ENCODE measurements at regions not wholly inside any gene's neighbourhood (a gene's known extent, or its start where the extent isn't known, plus 50 kb on each side); places are given as distances from the start of the nearest gene placed in this dataset.
"Not testable (repeated sequence)": the region's sequence is repeated elsewhere in the genome, so short reads cannot be mapped to it uniquely, and the experiment has no call there.

GRCh38 chr6:170098428-170099170 is 192.3 kb downstream of the DLL1 start:
- no peak for DNase-seq (ENCODE audit: low read depth, low spot score)

GRCh38 chr6:170097505-170098427 is 193.1 kb downstream of the DLL1 start:
- DNase-seq (ENCODE audit: low read depth, low spot score) = no peak

GRCh38 chr6:170096803-170097504 is 193.9 kb downstream of the DLL1 start:
- DNase-seq (ENCODE audit: low read depth, low spot score) = no peak

GRCh38 chr6:170096191-170096802 is 194.6 kb downstream of the DLL1 start:
- DNase-seq (ENCODE audit: low read depth, low spot score) = no peak

GRCh38 chr6:170095273-170095981 is 195.5 kb downstream of the DLL1 start:
- DNase-seq (ENCODE audit: low read depth, low spot score) = no peak

GRCh38 chr6:170094686-170095272 is 196.1 kb downstream of the DLL1 start:
- no peak for DNase-seq (ENCODE audit: low read depth, low spot score)

- no peak for DNase-seq (ENCODE audit: low read depth, low spot score)
Observed at GRCh38 chr6:170093658-170094596, 197.0 kb downstream of the DLL1 start.

GRCh38 chr6:170093276-170093657 is 197.6 kb downstream of the DLL1 start:
- no peak for DNase-seq (ENCODE audit: low read depth, low spot score)

- DNase-seq (ENCODE audit: low read depth, low spot score) = no peak
Observed at GRCh38 chr6:170092826-170093225, 198.1 kb downstream of the DLL1 start.

GRCh38 chr6:170091639-170092579 is 199.0 kb downstream of the DLL1 start:
- no peak for DNase-seq (ENCODE audit: low read depth, low spot score)

- no peak for DNase-seq (ENCODE audit: low read depth, low spot score)
Observed at GRCh38 chr6:170091000-170091638, 199.8 kb downstream of the DLL1 start.

GRCh38 chr6:170090561-170090960 is 200.3 kb downstream of the DLL1 start:
- DNase-seq (ENCODE audit: low read depth, low spot score) = no peak

- no peak for DNase-seq (ENCODE audit: low read depth, low spot score)
Observed at GRCh38 chr6:170089963-170090362, 200.9 kb downstream of the DLL1 start.

- no peak for DNase-seq (ENCODE audit: low read depth, low spot score)
Observed at GRCh38 chr6:170088582-170088955, 202.3 kb downstream of the DLL1 start.

GRCh38 chr6:170087941-170088581 is 202.8 kb downstream of the DLL1 start:
- no peak for DNase-seq (ENCODE audit: low read depth, low spot score)

- not testable (repeated sequence) for DNase-seq (ENCODE audit: low read depth, low spot score)
Observed at GRCh38 chr6:170087421-170087780, 203.5 kb downstream of the DLL1 start.

GRCh38 chr6:170086639-170087420 is 204.0 kb downstream of the DLL1 start:
- DNase-seq (ENCODE audit: low read depth, low spot score) = no peak
